ENCODE measurements at regions not wholly inside any gene's neighbourhood (a gene's known extent, or its start where the extent isn't known, plus 50 kb on each side); places are given as distances from the start of the nearest gene placed in this dataset.

DNA sequence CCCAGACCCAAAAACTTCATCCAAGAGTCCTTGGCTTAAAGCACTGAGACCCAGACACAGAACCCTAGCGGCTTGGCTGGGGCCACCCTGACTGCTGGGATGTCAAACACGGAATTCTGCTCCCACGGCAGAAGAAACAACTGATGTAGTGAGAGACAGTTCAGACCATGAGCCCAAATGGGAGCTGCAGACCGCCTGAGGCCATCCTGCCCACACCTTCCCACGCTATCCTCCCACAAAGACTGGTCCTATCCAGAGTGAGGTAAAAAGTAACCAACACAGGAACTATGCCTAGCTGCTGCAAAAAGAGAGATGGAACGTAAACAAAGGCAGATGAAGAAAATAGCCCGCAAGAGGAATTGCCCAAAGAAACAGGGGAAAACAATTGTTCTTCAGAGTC, 203.3 kb downstream of the PTPRU start:
- no peak for DNase-seq (ENCODE audit: low spot score)

DNA sequence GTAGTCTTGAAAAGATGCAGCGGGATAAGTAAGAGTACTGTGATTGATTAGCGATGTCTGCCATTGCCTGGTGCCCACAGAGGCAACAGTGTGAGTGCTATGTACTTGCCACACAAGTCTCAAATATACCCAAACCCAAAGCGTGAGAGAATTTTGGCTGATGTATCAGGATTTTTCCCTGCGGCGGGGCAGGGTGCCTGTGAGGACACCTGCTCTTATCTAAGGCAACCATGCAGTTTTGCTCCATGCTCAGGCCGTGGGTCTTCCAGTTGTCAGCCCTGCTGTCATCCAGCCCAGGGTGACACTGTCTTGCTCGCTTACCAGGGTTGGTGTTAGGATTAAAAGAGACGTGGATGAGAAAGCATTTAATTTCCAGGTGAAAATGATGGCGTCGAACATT, 202.7 kb downstream of the PTPRU start:
- DNase-seq (ENCODE audit: low spot score), result no peak

- no peak for DNase-seq (ENCODE audit: low spot score)
These were observed 201.6 kb downstream of the PTPRU start for GRCh38 chr1:29437946-29438345.

- DNase-seq (ENCODE audit: low spot score), result no peak
These were observed 200.0 kb downstream of the PTPRU start for GRCh38 chr1:29436181-29436785.

DNA sequence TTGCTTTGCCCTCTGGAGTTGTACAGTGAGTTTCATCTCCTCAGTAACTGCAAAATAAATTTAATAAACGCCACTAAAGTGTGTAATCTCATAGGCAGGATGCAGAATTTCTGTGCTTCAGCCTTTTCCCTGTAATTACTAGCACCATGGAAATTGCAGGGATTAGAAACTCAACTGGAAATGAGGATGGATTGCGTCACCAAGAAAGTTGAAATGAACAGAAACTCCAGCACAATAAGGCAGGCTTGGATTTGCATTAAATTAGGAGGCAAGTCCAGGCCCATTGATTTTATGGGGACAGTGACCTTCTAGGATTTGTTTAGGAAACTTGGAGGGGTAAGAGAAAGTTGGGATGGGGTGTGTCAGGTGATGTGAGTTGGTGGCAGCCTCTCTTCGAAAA, 197.5 kb downstream of the PTPRU start:
- DNase-seq (ENCODE audit: low spot score), result no peak

DNA sequence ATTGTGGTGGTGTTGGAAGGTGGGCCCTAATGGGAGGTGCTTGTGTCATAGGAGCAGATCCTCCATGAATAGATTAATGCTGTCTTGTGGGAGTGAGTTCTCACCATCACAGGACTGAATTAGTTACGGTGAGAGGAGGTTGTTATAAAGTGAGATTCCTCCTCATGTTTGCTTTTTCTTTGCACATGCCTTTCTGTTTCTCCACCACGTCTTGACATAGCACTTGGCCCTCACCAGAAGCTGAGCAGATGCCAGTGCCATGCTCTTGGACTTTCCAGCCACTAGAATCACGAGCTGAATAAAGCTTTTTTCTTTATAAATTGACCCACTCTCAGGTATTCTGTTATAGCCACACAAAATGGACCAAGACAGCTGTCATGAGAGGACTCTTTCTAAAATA, 194.8 kb downstream of the PTPRU start:
- no peak for DNase-seq (ENCODE audit: low spot score)

GRCh38 chr1:29429656-29430055, 193.3 kb downstream of the PTPRU start:
- DNase-seq (ENCODE audit: low spot score), result no peak

- no peak for DNase-seq (ENCODE audit: low spot score)
These were observed 192.7 kb downstream of the PTPRU start for GRCh38 chr1:29428997-29429396.

DNA sequence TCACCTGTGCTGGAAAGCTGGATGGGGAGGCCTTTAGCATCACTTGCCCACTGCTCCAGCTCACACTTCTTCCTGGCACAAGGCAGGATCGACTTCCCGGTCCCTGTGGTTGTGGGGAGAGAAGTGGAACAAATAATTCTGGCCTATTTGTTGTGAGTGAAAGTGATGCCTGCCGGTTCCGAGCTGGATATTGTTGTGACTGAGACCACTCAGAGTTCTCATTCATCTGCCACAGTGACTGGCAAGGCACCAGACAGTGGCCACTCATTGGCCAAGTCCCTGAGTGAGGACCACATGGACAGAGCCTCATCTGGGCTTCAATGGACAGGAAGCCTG, 191.9 kb downstream of the PTPRU start:
- DNase-seq (ENCODE audit: low spot score), result no peak

DNA sequence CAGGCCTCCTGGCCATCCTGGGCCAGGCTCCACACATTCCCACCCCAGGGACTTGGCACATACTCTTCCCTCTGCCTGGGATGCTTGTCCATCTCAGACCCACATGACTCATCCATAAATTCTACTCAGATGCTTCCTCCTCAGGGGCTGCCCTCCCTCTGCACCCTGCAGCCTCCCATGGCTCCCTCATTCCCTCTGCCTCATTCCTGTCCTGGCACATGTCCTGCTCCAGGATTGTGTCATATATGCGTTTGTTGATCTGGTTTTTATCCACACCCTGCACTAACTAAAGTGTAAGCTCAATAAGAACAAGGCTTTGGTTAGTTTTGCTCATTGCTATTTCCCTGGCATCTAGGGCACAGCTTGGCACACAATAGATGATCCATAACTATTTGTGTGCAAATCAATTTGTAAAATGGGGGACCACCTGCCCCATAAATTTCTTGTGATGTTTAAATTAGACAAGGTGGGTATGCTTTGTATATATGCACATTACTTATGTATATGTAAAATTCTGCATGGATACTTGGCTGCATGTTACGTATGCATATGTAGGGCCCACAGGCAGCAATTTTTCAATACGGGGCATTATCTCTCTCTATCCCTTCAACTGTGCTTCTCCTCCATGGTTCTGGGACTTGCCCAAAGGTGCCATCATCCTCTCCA, 191.4 kb downstream of the PTPRU start:
- no peak for DNase-seq (ENCODE audit: low spot score)

- DNase-seq (ENCODE audit: low spot score), result no peak
These were observed 190.5 kb downstream of the PTPRU start for GRCh38 chr1:29426701-29427279.

DNA sequence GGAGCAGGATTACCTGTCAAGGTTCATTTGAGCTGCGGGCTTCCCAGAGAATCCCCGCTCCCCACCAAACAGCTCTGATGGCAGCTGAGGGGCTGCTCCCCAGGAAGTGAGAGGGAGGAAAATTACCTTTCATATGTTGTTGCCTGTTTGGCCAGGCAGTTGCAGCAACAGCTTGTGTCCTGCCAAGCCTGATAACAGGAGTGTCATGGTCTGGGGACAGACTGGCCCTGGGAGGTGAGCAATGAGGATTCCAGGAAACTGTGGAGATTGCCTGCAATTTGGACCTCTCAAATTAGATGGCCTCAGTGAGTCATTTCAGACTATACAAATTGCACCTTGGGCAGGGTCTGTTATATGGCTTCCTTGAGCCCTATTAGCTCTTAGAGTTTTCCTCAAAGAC, 189.3 kb downstream of the PTPRU start:
- DNase-seq (ENCODE audit: low spot score), result no peak

- no peak for DNase-seq (ENCODE audit: low spot score)
These were observed 187.9 kb downstream of the PTPRU start for GRCh38 chr1:29424266-29424665.

- no peak for DNase-seq (ENCODE audit: low spot score)
These were observed 183.9 kb downstream of the PTPRU start for GRCh38 chr1:29420202-29420601.

- DNase-seq (ENCODE audit: low spot score), result no peak
These were observed 181.6 kb downstream of the PTPRU start for GRCh38 chr1:29417971-29418370.

GRCh38 chr1:29417147-29417858, 181.0 kb downstream of the PTPRU start:
- no peak for DNase-seq (ENCODE audit: low spot score)

- DNase-seq (ENCODE audit: low spot score), result no peak
These were observed 180.2 kb downstream of the PTPRU start for GRCh38 chr1:29416267-29417146.

- DNase-seq (ENCODE audit: low spot score), result no peak
These were observed 179.5 kb downstream of the PTPRU start for GRCh38 chr1:29415861-29416260.

GRCh38 chr1:29415156-29415830, 179.0 kb downstream of the PTPRU start:
- DNase-seq (ENCODE audit: low spot score), result no peak

DNA sequence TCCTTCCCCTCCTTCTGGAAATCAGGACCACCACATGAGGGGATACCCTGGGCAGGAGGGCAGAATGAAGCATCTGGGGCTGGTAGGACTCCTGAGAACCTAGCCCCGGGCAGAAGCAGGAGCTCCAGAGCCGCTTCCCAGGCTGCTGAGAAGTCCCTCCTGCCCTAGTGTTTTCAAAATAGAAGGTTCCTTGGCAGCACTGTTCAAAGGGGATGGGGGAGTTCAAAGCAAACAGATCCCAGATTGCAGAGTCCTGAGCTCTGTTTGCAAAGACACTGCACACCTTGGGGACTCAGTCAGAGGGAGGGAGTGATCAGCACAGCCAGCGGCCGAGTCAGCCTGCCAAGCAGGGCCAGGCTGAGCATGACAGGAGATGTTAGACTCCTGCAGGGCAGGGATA, 177.8 kb downstream of the PTPRU start:
- no peak for DNase-seq (ENCODE audit: low spot score)

DNA sequence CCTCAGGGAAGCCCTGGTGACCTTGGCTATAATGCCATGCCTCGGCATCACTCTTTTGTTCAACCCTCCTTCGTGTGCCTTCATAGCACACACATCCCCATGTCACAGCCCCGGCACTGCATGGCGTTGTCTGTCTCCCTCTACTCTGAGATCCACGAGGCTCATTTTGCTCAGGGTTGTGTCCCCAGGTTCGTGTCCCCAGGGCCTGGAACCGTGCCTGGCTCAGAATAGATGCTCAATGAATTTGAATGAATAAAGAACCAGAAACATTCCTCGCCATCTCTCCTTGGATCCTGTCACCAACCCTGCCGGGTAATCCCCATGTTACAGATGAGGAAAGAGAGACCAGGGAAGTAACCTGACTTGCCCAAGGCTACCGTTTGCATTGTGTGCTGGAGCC, 177.3 kb downstream of the PTPRU start:
- DNase-seq (ENCODE audit: low spot score), result no peak

DNA sequence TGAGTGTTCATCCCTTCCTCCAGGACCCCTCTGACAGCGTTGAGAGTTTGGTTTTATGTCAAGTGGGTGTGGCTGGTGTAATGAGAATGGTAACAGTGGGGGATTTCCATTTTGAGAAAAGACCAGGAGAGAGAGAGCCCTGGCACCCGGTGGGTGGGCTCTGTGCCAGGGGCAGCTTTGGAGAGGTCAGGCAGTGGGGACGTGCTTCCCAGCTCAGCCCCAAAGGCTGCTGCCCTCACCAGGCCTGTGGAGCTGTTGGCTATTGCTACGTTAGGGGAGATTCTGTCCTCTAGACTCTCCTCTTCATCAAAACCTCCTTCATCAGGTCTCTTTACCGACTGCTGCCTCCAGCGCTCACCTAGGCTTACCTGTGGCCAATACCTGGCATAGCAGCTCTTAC, 176.3 kb downstream of the PTPRU start:
- DNase-seq (ENCODE audit: low spot score), result no peak

All from COLO829 (cell line).